ENCODE measurements at regions not wholly inside any gene's neighbourhood (a gene's known extent, or its start where the extent isn't known, plus 50 kb on each side); places are given as distances from the start of the nearest gene placed in this dataset.

DNA sequence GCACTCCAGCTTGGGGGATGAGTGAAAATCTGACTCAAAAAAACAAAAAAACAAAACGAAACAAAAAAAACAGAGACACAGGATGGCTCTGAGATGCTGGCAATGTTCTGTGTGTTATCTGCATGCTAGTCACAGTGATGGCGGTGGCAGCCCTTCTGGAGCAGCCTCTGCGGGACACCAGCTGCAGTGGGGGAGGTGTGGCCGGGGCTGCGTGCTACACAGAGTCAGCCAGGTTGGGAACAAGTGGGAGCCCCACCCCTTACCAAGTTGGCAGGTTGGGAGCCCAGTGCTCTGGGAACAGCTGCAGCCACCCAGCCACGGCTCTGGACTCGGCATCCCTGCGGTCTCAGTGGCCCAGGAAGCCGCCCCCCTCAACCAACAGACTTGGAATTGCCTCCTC, 206.5 kb upstream of the ZFP42 start:
- no peak for TF ChIP-seq EZH2 (IDR thresholded peaks at IDR 0.05; ENCODE audit: borderline replicate concordance, low read depth, low read length, poor library complexity, severe bottlenecking)
- TF ChIP-seq, protein P1, sequence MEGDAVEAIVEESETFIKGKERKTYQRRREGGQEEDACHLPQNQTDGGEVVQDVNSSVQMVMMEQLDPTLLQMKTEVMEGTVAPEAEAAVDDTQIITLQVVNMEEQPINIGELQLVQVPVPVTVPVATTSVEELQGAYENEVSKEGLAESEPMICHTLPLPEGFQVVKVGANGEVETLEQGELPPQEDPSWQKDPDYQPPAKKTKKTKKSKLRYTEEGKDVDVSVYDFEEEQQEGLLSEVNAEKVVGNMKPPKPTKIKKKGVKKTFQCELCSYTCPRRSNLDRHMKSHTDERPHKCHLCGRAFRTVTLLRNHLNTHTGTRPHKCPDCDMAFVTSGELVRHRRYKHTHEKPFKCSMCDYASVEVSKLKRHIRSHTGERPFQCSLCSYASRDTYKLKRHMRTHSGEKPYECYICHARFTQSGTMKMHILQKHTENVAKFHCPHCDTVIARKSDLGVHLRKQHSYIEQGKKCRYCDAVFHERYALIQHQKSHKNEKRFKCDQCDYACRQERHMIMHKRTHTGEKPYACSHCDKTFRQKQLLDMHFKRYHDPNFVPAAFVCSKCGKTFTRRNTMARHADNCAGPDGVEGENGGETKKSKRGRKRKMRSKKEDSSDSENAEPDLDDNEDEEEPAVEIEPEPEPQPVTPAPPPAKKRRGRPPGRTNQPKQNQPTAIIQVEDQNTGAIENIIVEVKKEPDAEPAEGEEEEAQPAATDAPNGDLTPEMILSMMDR (conservative IDR thresholded peaks at IDR 0.05; ENCODE audit: low read depth, low read length) = no peak

Data from A673 (cell line).